ENCODE measurements at regions not wholly inside any gene's neighbourhood (a gene's known extent, or its start where the extent isn't known, plus 50 kb on each side); places are given as distances from the start of the nearest gene placed in this dataset.

- TF ChIP-seq EZH2 (IDR thresholded peaks at IDR 0.05) = no peak
- no peak for TF ChIP-seq POLR2AphosphoS5 (IDR thresholded peaks at IDR 0.05; ENCODE audit: borderline replicate concordance, low read depth, low read length)
- TF ChIP-seq FOXP2 (optimal IDR thresholded peaks at IDR 0.05; ENCODE audit: control extremely low read depth, extremely low read length, insufficient read depth) = no peak
Observed at GRCh38 chr21:15978215-15978738, 248.5 kb downstream of the USP25 start.

All from SK-N-MC (cell line).